ENCODE measurements at regions not wholly inside any gene's neighbourhood (a gene's known extent, or its start where the extent isn't known, plus 50 kb on each side); places are given as distances from the start of the nearest gene placed in this dataset.
"Not testable (repeated sequence)": the region's sequence is repeated elsewhere in the genome, so short reads cannot be mapped to it uniquely, and the experiment has no call there.

DNA sequence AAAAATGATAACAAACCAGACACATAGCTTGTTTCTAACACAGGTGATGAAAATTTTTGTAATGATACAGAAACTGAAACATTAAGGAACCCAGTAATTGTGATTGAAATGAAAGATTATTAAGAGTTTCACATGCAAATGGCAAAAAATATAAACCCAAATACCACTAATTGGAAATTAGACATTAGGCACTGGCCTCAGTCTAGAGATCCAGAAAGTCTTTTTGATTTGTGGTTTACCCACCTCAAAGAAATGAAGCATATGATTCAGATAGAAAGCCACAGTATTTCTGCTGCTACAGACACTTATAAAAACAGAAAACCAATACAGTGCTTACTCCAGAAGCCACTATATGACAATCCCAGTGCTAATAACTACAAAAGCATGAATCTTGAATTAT is 83.7 kb upstream of the ZNF519 start:
- DNase-seq (ENCODE audit: low read depth in 3 of 3, low spot score in 2 of 3), result not testable (repeated sequence)

GRCh38 chr18:14203424-14203823 is 71.2 kb upstream of the ZNF519 start:
- not testable (repeated sequence) for DNase-seq (ENCODE audit: low read depth in 3 of 3, low spot score in 2 of 3)

DNA sequence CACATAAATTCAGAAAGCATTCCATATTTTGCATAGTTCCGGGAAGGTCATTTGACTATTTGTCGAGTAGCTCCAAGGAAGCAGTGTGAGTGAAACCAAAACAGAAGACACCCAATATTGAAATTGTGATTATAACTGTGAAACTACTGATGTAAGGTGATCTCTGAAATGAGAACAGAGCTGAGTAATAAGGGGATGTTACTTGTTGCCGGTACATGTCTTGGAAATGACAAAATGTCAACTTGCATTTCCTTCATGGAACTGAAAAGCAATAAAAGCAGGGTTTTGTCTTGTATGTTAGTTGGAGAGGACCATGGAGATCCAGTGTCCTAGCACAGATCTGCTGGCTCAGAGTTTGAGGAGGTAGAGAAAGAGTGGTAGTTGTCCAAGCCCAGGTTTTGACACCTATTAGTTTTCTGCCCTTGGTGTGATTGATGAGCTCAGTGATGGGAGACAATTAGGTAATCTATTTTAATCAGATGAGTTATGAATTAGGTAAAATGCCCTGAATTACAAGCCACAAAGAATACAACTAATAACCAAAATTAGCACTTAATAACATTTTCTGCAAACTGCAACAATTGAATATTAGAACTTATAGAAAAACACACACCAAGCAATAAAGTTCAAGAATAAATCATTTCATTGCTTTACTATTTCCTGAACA is 58.7 kb upstream of the ZNF519 start:
- not testable (repeated sequence) for DNase-seq (ENCODE audit: low read depth in 3 of 3, low spot score in 2 of 3)

DNA sequence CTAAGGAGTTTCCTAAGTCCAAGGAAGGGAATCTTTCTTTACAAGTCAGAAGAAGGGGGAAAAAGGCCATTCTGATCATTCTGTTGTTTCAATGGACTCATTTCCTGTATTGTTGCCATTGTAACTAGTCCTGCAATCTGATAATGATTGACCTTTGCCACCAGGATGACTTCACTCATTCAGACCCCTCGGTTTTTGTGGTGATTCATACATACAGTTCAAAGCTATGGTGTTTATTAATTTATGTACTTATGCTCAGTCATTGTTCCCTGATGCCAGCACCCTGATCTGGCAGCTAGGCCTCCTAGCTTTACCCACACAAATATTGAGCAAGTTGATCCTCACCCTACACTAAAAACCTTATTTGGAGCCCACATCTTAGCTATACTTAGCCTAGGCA is 57.6 kb upstream of the ZNF519 start:
- no peak for DNase-seq (ENCODE audit: low read depth in 3 of 3, low spot score in 2 of 3)

- not testable (repeated sequence) for DNase-seq (ENCODE audit: low read depth in 3 of 3, low spot score in 2 of 3)
Measured at GRCh38 chr18:14188751-14189406, 56.6 kb upstream of the ZNF519 start.

All from right renal cortex interstitium (tissue), 3 donors.